GM13977 (cell line): ENCODE measurements at regions not wholly inside any gene's neighbourhood (a gene's known extent, or its start where the extent isn't known, plus 50 kb on each side); places are given as distances from the start of the nearest gene placed in this dataset.

Experiments
- DNase-seq: peaks from one replicate; pipeline ENCODE4 v3.0.0; 2012; ENCODE audit warnings: low spot score
- CTCF ChIP-seq: IDR thresholded peaks from 2 replicates; pipeline ENCODE4 v1.5.1; 2012; ENCODE audit warnings: mild to moderate bottlenecking, control low read depth; ENCODE audit not compliant: insufficient read depth; ENCODE audit errors: extremely low read depth, missing control alignments
- in situ Hi-C: fragments of 300-500 bp; cut with MboI; formaldehyde crosslinking; loops from one replicate; pipeline ENCODE4 v1.12.0; 2022; ENCODE audit warnings: low sequenced_read_pairs, low pct_unique_long_range_greater_than_20kb, mixed read lengths, inconsistent platforms; ENCODE audit not compliant: unreplicated experiment

DNA sequence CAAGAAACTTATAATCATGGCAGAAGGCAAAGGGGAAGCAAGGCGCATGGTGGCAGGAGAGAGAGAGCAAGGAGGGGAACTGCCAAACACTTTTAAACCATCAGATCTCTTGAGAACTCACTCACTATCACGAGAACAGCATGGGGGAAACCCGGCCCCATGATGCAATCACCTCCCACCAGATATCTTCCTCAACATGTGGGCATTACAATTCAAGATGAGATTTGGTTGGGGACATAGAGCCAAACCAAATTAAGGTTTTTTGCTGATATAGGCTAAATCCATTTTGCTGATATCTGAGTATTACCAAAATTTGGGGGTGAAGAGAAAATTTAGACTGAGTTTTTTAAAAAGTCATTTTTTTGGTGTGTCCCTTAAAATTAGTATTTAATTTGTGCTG lies 54.9 kb upstream of the TMX1 start:
- in situ Hi-C loops = no loop called here
- TF ChIP-seq CTCF = no peak
- DNase-seq = no peak

GRCh38 chr14:51185754-51186153 lies 54.3 kb upstream of the TMX1 start:
- in situ Hi-C loops = no loop called here
- no peak for DNase-seq
- TF ChIP-seq CTCF = no peak

DNA sequence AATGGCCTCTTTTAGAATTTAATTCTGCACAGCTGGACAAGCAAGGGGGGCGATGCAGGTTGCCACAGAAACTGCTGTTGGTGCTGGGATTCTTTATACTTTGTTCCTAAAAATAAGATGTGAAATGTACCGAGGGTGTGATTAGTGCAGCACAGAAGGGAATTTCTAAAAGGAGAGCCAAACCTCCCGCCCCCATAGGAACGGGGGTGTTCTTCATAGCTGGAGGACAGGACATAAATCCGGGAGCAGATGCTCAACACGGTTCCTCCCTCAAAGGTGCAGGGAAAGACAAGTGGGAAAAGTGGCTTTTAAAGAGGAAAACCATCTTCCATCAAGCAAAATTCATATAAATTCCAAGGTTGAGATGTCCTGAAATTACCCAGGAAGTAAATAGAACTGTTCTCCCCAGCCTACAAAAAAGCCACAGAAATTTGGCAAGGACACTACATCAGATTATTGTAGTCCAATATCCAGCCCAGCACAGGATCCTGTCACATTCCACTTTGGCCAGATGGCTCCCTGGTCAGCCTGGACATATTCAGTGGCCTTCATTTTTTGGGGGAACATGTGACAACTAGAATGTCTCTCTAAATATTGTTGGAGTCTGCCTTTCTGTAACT lies 51.4 kb upstream of the TMX1 start:
- no peak for DNase-seq
- in situ Hi-C loops = no loop called here
- TF ChIP-seq CTCF = no peak

DNA sequence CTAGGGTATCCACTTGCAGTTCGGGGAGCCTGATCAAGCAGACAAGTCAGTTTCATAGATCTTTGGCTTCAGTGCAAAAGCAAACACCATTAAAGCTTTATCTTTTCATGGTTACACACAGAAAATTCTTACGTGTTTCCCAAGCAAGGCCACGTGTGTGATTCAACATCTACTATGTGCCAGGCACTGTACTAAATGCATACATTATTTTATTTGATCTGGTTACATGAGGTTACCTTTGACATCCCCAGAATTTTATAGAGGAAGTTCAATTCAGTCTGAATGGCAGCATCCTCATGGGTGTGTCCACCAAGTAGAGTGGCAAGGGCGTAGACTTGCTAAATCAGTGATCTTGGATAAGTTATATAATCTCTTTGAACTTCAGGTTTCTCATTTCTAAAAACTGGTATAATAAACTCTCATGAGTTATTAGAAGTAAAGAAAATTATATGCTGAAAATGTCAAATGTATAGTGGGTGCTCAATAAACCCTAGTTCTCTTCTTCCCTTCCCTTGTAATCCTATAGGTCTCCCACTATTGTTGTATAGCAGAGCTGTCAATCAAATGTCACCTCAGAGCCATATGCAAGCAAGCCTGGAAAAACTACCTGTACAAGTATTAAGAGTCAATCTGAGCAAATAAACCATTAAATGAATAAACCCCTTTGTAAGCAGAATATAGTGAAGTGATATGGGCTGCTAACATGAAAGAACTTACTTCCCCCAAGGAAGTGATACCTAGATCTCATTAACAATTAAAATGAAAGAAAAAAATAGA lies 50.3 kb upstream of the TMX1 start:
- in situ Hi-C loops = no loop called here
- TF ChIP-seq CTCF = no peak
- no peak for DNase-seq
